IMR-90 (cell line): ENCODE measurements at regions not wholly inside any gene's neighbourhood (a gene's known extent, or its start where the extent isn't known, plus 50 kb on each side); places are given as distances from the start of the nearest gene placed in this dataset.
A peak's percentile ranks its signal among the peaks of the same experiment; 100 is the strongest.

Experiments
- ATAC-seq: fragments of 200-7000 bp; cut with Tn5 transposase; 2 replicates; pipeline ENCODE4 v1.9.1; 2020; ENCODE audit warnings: low read depth, mild to moderate bottlenecking, moderate library complexity
- BruUV-seq: library from RNA; stranded (reverse); fragments of 400-500 nt; replicated peaks from 2 replicates; lab custom pipeline; 2021; lab: Mats Ljungman, UMichigan
- CTCF ChIA-PET: fragments of 300-600 bp; formaldehyde crosslinking; extraction: SDS; loops from one replicate; lab custom pipeline; 2021; ENCODE audit warnings: antibody characterized with exemption; lab: Yijun Ruan, JAX
- POLR2A ChIA-PET: fragments of 300-600 bp; sonication (Branson Sonifier 250); formaldehyde crosslinking; loops from one replicate; lab custom pipeline; 2022; ENCODE audit warnings: antibody characterized with exemption; ENCODE audit not compliant: unreplicated experiment; lab: Charles Lee
- DNase-seq: peaks from one replicate; pipeline ENCODE4 v3.0.0; 2013
- H2AFZ ChIP-seq: replicated peaks from 2 replicates; pipeline ENCODE3; 2013; ENCODE audit warnings: low read length, mild to moderate bottlenecking; ENCODE audit not compliant: poor library complexity
- H2AK5ac ChIP-seq: 2 replicates; pipeline ENCODE4 v1.6.1; 2013; ENCODE audit warnings: low read depth, low read length, inconsistent platforms
- H2AK9ac ChIP-seq: replicated peaks from 2 replicates; pipeline ENCODE3; 2013; ENCODE audit warnings: mild to moderate bottlenecking, low read depth, low read length, moderate library complexity; ENCODE audit not compliant: poor library complexity
- H2BK120ac ChIP-seq: 2 replicates; pipeline ENCODE4 v1.6.1; 2013; ENCODE audit warnings: low read depth, low read length, inconsistent platforms
- H2BK15ac ChIP-seq: 3 replicates; pipeline ENCODE4 v1.6.1; 2013; ENCODE audit warnings: low read depth, low read length, inconsistent platforms
- H2BK20ac ChIP-seq: 2 replicates; pipeline ENCODE4 v1.6.1; 2013; ENCODE audit warnings: low read depth, mild to moderate bottlenecking, inconsistent platforms, low read length, moderate library complexity
- H2BK5ac ChIP-seq: 2 replicates; pipeline ENCODE4 v1.6.1; 2013; ENCODE audit warnings: mild to moderate bottlenecking, low read depth, low read length, inconsistent platforms; ENCODE audit not compliant: poor library complexity, severe bottlenecking
- H3K14ac ChIP-seq: replicated peaks from 2 replicates; pipeline ENCODE4 v1.6.1; 2013; ENCODE audit warnings: low read depth, low read length, inconsistent platforms
- H3K18ac ChIP-seq: 2 replicates; pipeline ENCODE4 v1.6.1; 2013; ENCODE audit warnings: low read depth, low read length, control low read depth
- H3K23ac ChIP-seq: 2 replicates; pipeline ENCODE4 v1.6.1; 2013; ENCODE audit warnings: low read depth, low read length, inconsistent platforms
- H3K27ac ChIP-seq: 2 replicates; pipeline ENCODE4 v1.5.1; 2013; ENCODE audit warnings: mild to moderate bottlenecking, control low read depth, low read length; ENCODE audit not compliant: insufficient read depth
- H3K27me3 ChIP-seq: 2 replicates; pipeline ENCODE4 v1.6.1; 2013; ENCODE audit warnings: low read length; ENCODE audit not compliant: control insufficient read depth, insufficient read depth
- H3K36me3 ChIP-seq: 2 replicates; pipeline ENCODE4 v1.6.1; 2013; ENCODE audit warnings: low read length, mixed read lengths; ENCODE audit not compliant: control insufficient read depth, insufficient read depth
- H3K4ac ChIP-seq: 2 replicates; pipeline ENCODE4 v1.6.1; 2013; ENCODE audit warnings: low read depth, low read length, inconsistent platforms
- H3K4me1 ChIP-seq: 2 replicates; pipeline ENCODE4 v1.6.1; 2013; ENCODE audit warnings: low read length, mixed read lengths; ENCODE audit not compliant: control insufficient read depth, insufficient read depth
- H3K4me2 ChIP-seq: 2 replicates; pipeline ENCODE4 v1.6.1; 2013; ENCODE audit warnings: low read depth, mild to moderate bottlenecking, control low read depth, low read length, moderate library complexity
- H3K4me3 ChIP-seq: 2 replicates; pipeline ENCODE4 v1.5.1; 2013; ENCODE audit warnings: low read depth, mild to moderate bottlenecking, control low read depth, low read length, moderate library complexity; ENCODE audit not compliant: insufficient read depth
- H3K56ac ChIP-seq: 2 replicates; pipeline ENCODE4 v1.6.1; 2013; ENCODE audit warnings: low read length, inconsistent platforms; ENCODE audit not compliant: insufficient read depth; ENCODE audit errors: extremely low read depth
- H3K79me1 ChIP-seq, 2 experiments: 2 replicates each; pipeline ENCODE4 v1.6.1; 2013; ENCODE audit warnings: low read length in 2 of 2, inconsistent platforms in 1 of 2, low read depth in 1 of 2
- H3K9ac ChIP-seq: 2 replicates; pipeline ENCODE4 v1.6.1; 2013; ENCODE audit warnings: low read depth, low read length, control low read depth
- H3K9me1 ChIP-seq: 2 replicates; pipeline ENCODE4 v1.6.1; 2013; ENCODE audit warnings: low read length, inconsistent platforms; ENCODE audit not compliant: insufficient read depth
- H3K9me3 ChIP-seq: 2 replicates; pipeline ENCODE4 v1.6.1; 2013; ENCODE audit warnings: low read length; ENCODE audit not compliant: control insufficient read depth, insufficient read depth
- H4K20me1 ChIP-seq: 2 replicates; pipeline ENCODE4 v1.6.1; 2013; ENCODE audit warnings: low read length, inconsistent platforms; ENCODE audit not compliant: insufficient read depth
- H4K5ac ChIP-seq: 2 replicates; pipeline ENCODE4 v1.6.1; 2013; ENCODE audit warnings: mild to moderate bottlenecking, low read depth, low read length, control low read depth
- H4K8ac ChIP-seq, 2 experiments: 2 replicates each; pipeline ENCODE4 v1.6.1; 2013; ENCODE audit warnings: low read depth in 2 of 2, low read length in 2 of 2, control low read depth in 1 of 2, inconsistent platforms in 1 of 2
- H4K91ac ChIP-seq: 2 replicates; pipeline ENCODE4 v1.6.1; 2013; ENCODE audit warnings: low read depth, low read length, inconsistent platforms; ENCODE audit not compliant: insufficient read depth
- BHLHE40 ChIP-seq: fragments of 150-350 bp; IDR thresholded peaks from 2 replicates; pipeline ENCODE4 v1.6.1; 2016; ENCODE audit warnings: mild to moderate bottlenecking, low read depth, low read length
- CHD1 ChIP-seq: IDR thresholded peaks from 2 replicates; pipeline ENCODE4 v1.6.1; 2012; ENCODE audit warnings: low read depth, low read length, improper control_type of control experiment
- FOS ChIP-seq: fragments of 150-350 bp; IDR thresholded peaks from 2 replicates; pipeline ENCODE4 v1.6.1; 2016; ENCODE audit warnings: low read depth, low read length
- MXI1 ChIP-seq: IDR thresholded peaks from 2 replicates; pipeline ENCODE4 v1.6.1; 2012; ENCODE audit warnings: low read depth, mild to moderate bottlenecking, low read length, moderate library complexity, borderline replicate concordance
- POLR2A ChIP-seq: IDR thresholded peaks from 2 replicates; pipeline ENCODE4 v1.6.1; 2012; ENCODE audit warnings: mild to moderate bottlenecking, low read depth, low read length
- RAD21 ChIP-seq: IDR thresholded peaks from 2 replicates; pipeline ENCODE4 v1.6.1; 2012; ENCODE audit warnings: low read length, improper control_type of control experiment
- RFX5 ChIP-seq: IDR thresholded peaks from 2 replicates; pipeline ENCODE4 v1.8.0; 2012; ENCODE audit warnings: low read depth, mild to moderate bottlenecking, low read length, moderate library complexity
- SMC3 ChIP-seq: fragments of 150-350 bp; IDR thresholded peaks from 2 replicates; pipeline ENCODE4 v1.6.1; 2016; ENCODE audit warnings: low read depth, mild to moderate bottlenecking, antibody characterized with exemption, low read length, moderate library complexity
- dilution Hi-C: fragments of 300-500 bp; cut with HindIII; formaldehyde crosslinking; loops from one replicate; pipeline ENCODE4 v1.14.3; 2018; ENCODE audit warnings: low sequenced_read_pairs; ENCODE audit not compliant: unreplicated experiment
- in situ Hi-C: fragments of 300-500 bp; cut with MboI; formaldehyde crosslinking; loops from 3 replicates; pipeline ENCODE4 v1.14.3; 2019; ENCODE audit warnings: low sequenced_read_pairs, inconsistent platforms, mixed read lengths
- intact Hi-C: fragments of 100-400 bp; cut with micrococcal nuclease; formaldehyde crosslinking; loops from 2 replicates; pipeline ENCODE4 v1.10.0; 2022
- TF ChIP-seq, protein P1 (sequence below): fragments of 150-350 bp; IDR thresholded peaks from 2 replicates; pipeline ENCODE4 v1.6.1; 2016; ENCODE audit warnings: low read depth, mild to moderate bottlenecking, low read length, moderate library complexity, borderline replicate concordance

DNA sequence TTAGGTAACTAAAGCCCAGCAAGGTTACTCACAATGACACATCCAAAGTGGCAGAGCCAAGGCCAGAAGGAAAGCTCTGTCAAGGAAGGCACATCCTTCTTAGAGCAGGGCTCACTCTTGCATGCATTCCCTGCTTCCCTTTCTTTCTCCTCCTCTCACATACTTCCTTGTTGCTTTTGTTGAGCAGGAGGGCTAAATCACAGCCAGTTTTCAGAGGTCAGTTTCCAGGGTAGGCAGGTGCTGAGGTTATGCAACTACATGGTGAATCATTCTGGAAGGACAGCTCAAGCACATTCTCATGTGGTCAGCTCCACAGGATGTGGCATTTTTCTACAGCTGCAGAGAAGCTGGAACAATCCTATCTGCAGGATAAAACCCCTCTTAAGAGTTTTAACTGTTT is 275.6 kb downstream of the ZNF621 start:
- in situ Hi-C loops (no loop called here), intact Hi-C loops (no loop called here), dilution Hi-C loops (no loop called here)
- Histone ChIP-seq H3K18ac (no peak overlapping the region), H3K14ac (no peak overlapping the region), H2BK120ac (no peak overlapping the region), H2AK5ac (no peak overlapping the region), H4K5ac (no peak overlapping the region), H2BK5ac (no peak overlapping the region), H3K9me1 (no peaks in the 10 kb centered on the region), H3K79me1 (no peaks in the 10 kb centered on the region), H3K4me1 (no peaks in the 10 kb centered on the region), H3K27ac (no peak overlapping the region), H2BK15ac (no peak overlapping the region), H3K23ac (no peak overlapping the region), H3K9ac (no peak overlapping the region), H3K4ac (no peak overlapping the region), H3K9me3 (peaks cover 10% of the 10 kb centered on the region), H2BK20ac (no peak overlapping the region), H4K91ac (no peak overlapping the region), H2AK9ac (no peak overlapping the region), H3K56ac (no peak overlapping the region), H2AFZ (no peak overlapping the region), H3K27me3 (no peaks in the 10 kb centered on the region), H4K8ac (no peak overlapping the region), H3K4me2 (no peak overlapping the region), H3K4me3 (no peak overlapping the region), H4K20me1 (no peaks in the 10 kb centered on the region), H3K36me3 (no peaks in the 10 kb centered on the region)
- TF ChIP-seq RAD21 (no peak), MXI1 (no peak), FOS (no peak), SMC3 (no peak), BHLHE40 (no peak), RFX5 (no peak), CHD1 (no peak), POLR2A (no peak)
- TF ChIP-seq, protein P1, sequence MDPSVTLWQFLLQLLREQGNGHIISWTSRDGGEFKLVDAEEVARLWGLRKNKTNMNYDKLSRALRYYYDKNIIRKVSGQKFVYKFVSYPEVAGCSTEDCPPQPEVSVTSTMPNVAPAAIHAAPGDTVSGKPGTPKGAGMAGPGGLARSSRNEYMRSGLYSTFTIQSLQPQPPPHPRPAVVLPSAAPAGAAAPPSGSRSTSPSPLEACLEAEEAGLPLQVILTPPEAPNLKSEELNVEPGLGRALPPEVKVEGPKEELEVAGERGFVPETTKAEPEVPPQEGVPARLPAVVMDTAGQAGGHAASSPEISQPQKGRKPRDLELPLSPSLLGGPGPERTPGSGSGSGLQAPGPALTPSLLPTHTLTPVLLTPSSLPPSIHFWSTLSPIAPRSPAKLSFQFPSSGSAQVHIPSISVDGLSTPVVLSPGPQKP: no peak
- peak; percentile 15 for DNase-seq
- ATAC-seq: no peak
- no TSS peak for BruUV-seq
- CTCF ChIA-PET: no interaction called here
- POLR2A ChIA-PET: no interaction called here
